ENCODE measurements at regions not wholly inside any gene's neighbourhood (a gene's known extent, or its start where the extent isn't known, plus 50 kb on each side); places are given as distances from the start of the nearest gene placed in this dataset.

GRCh38 chr1:198864695-198865094 is 225.9 kb downstream of the PTPRC start:
- no peak for DNase-seq (ENCODE audit: low read depth in 2 of 2)

- DNase-seq (ENCODE audit: low read depth in 2 of 2): no peak
Measured at GRCh38 chr1:198865319-198865718, 226.5 kb downstream of the PTPRC start.

GRCh38 chr1:198867182-198867581 is 228.3 kb downstream of the PTPRC start:
- DNase-seq (ENCODE audit: low read depth in 2 of 2): no peak

- DNase-seq (ENCODE audit: low read depth in 2 of 2): no peak
Measured at GRCh38 chr1:198873696-198874230, 234.9 kb downstream of the PTPRC start.

- no peak for DNase-seq (ENCODE audit: low read depth in 2 of 2)
Measured at GRCh38 chr1:198876371-198876871, 237.6 kb downstream of the PTPRC start.

- DNase-seq (ENCODE audit: low read depth in 2 of 2): no peak
Measured at GRCh38 chr1:198878566-198878965, 239.7 kb downstream of the PTPRC start.

- no peak for DNase-seq (ENCODE audit: low read depth in 2 of 2)
Measured at GRCh38 chr1:198879711-198880306, 241.0 kb downstream of the PTPRC start.

- DNase-seq (ENCODE audit: low read depth in 2 of 2): no peak
Measured at GRCh38 chr1:198880397-198880796, 241.6 kb downstream of the PTPRC start.

- no peak for DNase-seq (ENCODE audit: low read depth in 2 of 2)
Measured at GRCh38 chr1:198880818-198881597, 242.2 kb downstream of the PTPRC start.

- DNase-seq (ENCODE audit: low read depth in 2 of 2): no peak
Measured at GRCh38 chr1:198883184-198883583, 244.3 kb downstream of the PTPRC start.

- DNase-seq (ENCODE audit: low read depth in 2 of 2): no peak
Measured at GRCh38 chr1:198887866-198888265, 249.0 kb downstream of the PTPRC start.

- no peak for DNase-seq (ENCODE audit: low read depth in 2 of 2)
Measured at GRCh38 chr1:198888379-198888943, 249.6 kb downstream of the PTPRC start.

- no peak for DNase-seq (ENCODE audit: low read depth in 2 of 2)
Measured at GRCh38 chr1:198889101-198889500, 250.3 kb downstream of the PTPRC start.

- DNase-seq (ENCODE audit: low read depth in 2 of 2): no peak
Measured at GRCh38 chr1:198889749-198890148, 250.9 kb downstream of the PTPRC start.

- no peak for DNase-seq (ENCODE audit: low read depth in 2 of 2)
Measured at GRCh38 chr1:198890214-198890930, 251.5 kb downstream of the PTPRC start.

- DNase-seq (ENCODE audit: low read depth in 2 of 2): no peak
Measured at GRCh38 chr1:198892065-198892464, 253.2 kb downstream of the PTPRC start.

- no peak for DNase-seq (ENCODE audit: low read depth in 2 of 2)
Measured at GRCh38 chr1:198893141-198893540, 254.3 kb downstream of the PTPRC start.

- DNase-seq (ENCODE audit: low read depth in 2 of 2): no peak
Measured at GRCh38 chr1:198893763-198894444, 255.1 kb downstream of the PTPRC start.

GRCh38 chr1:198901266-198901665 is 262.4 kb downstream of the PTPRC start:
- no peak for DNase-seq (ENCODE audit: low read depth in 2 of 2)

- DNase-seq (ENCODE audit: low read depth in 2 of 2): no peak
Measured at GRCh38 chr1:198902655-198903054, 263.8 kb downstream of the PTPRC start.

GRCh38 chr1:198903203-198903602 is 264.4 kb downstream of the PTPRC start:
- DNase-seq (ENCODE audit: low read depth in 2 of 2): no peak
